GM18511 (cell line): ENCODE measurements at regions not wholly inside any gene's neighbourhood (a gene's known extent, or its start where the extent isn't known, plus 50 kb on each side); places are given as distances from the start of the nearest gene placed in this dataset.
"Not testable (repeated sequence)": the region's sequence is repeated elsewhere in the genome, so short reads cannot be mapped to it uniquely, and the experiment has no call there.

ENCODE experiments used
- ATAC-seq: cut with Tn5 transposase; IDR thresholded peaks from one replicate; pipeline ENCODE4 v1.9.1; 2021; ENCODE audit warnings: mild to moderate bottlenecking, moderate library complexity; ENCODE audit not compliant: unreplicated experiment

DNA sequence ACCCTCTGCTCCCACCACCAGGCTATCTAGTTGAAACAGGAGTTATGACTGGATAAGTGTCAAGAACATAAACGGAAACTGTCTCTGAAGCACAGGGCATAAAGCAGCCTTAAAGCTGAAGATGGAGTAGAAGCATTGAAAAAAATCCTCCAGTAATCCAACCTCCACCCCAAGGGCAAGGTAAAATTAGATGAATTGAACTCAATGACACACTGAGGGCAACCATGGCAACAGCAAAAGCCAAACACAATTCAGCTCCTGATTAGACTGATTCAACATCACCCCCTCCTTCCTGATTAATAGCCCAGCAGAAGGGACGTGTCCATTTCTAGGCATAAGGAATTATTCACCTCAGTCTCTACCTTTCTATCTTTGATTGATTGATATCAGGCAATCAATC is 183.2 kb upstream of the MAP3K1 start:
- no peak for ATAC-seq

DNA sequence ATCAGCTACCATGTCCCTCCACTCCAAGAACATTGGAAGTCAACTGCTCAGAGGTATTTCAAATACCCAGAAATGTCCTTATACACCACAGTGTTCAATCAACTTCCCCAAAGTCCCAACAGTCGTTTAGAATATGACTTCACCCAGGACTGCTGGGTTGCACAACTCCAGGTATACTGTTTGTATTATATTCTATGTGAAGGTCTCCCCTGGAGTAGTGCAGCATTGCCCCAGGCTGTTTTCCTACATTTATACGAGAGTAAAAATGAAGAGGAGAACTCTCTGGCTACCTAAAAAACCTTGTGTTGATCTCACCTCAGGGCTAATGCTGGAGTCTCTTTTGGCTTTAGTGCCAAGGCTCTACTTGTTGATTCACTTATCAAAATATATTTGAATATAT is 183.6 kb upstream of the MAP3K1 start:
- ATAC-seq, result no peak

DNA sequence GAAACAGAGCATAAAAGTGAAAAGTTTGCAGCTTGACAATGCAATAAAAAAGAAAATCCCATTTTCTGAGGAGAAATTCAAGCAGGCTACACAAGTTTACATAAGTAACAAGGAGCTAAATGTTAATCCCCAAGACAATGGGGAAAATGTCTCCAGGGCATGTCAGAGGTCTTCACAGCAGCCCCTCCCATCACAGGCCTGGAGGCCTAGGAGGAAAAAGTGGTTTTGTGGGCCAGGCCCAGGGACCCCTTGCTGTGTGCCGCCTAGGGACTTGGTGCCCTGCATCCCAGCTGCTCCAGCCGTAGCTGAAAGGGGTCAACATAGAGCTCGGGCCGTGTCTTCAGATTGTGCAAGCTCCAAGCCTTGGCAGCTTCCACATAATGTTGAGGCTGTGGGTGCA is 186.7 kb upstream of the MAP3K1 start:
- ATAC-seq, result not testable (repeated sequence)

DNA sequence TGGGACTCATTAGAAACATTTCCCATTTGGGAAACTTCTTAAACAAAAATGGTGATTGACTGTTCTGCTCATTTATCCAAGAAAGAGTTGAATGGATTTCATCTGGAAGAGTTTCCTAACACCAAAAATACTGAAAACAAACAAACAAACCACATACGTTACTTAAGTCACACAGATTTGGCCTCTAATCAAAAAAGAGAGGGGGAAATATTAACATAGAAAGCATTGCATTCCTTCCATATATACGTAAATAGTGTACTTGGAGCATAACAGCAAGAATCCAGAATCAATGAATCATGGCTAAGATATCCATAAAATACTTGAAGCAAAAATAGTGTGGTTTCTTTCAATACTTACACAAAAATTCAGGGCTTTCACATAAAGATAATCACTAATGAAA is 189.8 kb upstream of the MAP3K1 start:
- no peak for ATAC-seq

DNA sequence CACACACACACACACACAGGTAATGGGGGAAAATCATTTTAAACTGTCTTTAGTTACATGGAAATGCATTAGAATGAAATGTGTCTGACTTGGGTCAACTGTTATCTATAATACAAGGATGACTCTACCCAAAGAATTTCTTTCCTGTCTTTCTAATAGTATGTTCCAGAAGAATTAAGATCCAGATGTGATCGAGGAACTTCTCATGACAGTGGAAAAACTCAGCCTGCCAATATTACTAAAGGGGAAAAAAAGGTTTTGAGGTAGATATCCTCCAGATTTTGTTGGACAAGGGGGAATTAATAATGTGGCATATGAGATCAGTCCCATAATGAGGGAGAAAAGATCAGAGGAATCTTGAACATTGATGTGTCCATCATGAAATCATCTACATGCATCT is 190.6 kb upstream of the MAP3K1 start:
- ATAC-seq, result no peak

DNA sequence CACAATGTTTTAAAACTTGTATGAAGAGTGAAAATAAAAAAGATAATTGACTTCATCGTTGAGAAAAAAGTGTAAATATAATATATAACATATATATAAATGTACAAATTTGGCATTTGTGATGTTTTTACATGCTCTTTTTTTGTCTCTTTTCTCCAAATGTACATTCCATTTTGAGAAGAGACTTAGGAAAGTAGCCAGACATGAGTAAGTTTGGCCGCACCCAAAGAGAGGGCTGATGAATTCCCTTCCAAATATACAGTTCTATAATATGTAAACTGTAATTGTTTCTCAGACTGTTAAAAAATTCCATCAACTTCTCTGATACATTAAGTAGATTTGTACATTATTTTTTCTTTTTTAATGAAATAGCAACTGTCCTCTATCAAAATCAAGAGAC is 193.2 kb upstream of the MAP3K1 start:
- ATAC-seq, result no peak

DNA sequence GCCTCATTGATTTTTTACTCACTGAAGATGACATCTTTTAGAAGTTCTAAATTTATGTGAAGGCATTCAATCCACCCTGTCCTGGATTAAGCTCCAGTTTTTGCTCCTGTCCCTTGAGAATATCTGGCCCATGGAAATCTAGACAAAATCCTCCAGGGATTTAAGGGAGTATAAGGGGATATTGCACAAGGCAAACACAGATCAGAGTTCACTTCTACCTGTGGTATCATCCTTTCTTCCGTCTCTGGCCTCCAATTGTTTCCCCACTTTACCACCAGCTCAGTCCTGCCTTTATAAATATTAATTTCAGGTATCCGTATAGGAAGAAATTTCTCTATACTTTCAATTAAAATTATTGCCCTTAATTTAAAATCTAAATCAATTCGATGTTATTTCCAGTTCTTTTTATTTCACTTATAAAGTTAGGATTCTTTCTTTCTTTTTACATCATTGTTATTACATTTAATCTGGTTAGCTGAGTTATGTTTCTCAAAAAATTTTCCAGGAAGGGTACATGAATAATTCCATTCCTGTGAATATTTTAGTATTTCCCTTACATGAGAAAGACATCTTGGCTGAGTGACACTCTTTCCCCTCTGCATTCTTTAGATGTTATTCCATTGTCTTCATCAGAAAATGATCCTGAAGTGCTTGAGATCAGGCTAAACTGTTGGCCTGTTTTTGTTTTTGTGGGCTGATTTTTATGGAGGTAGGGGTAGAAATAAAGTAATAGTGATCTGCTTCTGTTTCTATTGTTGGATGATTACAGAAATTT is 194.3 kb upstream of the MAP3K1 start:
- ATAC-seq, result no peak

DNA sequence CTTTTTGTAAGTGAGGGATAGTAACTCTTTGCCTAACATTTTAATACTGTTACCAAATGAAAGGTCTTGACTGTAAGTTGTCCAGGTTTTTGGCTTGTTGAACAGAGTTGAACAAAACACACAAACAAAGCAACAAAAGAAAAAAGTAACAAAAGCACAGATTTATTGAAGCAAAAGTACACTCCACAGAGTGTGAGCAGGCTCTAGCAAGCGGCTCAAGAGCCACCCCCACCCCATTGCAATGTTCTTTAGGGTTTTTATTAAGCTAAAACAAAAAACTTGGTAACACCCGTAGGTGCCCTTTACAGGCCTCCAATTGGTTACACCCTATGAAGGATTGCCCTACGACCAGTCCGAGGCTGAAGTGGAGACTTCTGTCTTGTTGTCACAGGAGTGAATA is 197.4 kb upstream of the MAP3K1 start:
- ATAC-seq, result no peak

- no peak for ATAC-seq
Observed at GRCh38 chr5:56616454-56617160, 198.7 kb upstream of the MAP3K1 start.

GRCh38 chr5:56615361-56616153 is 199.8 kb upstream of the MAP3K1 start:
- ATAC-seq, result no peak

DNA sequence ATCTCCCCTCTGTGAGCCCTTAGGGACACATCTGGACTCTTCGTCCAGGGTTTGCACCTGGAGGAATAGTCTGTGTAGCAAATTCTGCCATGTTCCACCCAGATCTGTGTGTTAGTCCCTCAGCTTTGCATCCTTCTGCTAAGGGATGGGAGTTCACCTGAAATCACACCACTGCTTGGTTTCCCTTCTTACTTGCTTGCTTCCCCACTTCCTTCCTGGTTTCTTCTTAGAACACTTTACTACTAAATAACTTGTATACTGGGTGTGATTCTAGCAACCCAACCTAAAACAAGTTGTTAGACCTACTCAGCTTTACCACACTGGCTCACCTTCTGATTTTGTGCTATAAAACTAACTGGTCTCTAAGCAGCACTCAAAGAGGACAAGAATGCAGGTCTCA is 202.6 kb upstream of the MAP3K1 start:
- ATAC-seq, result no peak

DNA sequence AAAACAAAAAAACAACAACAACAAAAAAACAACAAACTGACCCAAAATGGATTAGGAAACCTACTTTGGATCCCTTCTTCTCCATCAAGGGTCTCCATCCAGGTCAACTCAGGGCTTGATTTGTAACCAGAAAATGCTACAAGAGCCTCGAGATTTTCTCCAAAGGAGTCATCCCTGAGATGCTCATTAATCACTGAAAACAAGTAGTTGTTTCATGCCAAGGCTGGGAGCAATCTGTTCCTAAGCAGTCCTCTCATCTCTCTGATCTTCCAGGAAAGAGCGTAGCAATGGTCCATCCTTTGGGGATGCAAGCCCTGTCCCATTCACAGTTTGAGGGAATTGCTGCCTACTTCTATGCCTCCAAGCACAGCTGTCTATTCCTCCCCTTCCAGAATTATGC is 203.0 kb upstream of the MAP3K1 start:
- ATAC-seq, result no peak

DNA sequence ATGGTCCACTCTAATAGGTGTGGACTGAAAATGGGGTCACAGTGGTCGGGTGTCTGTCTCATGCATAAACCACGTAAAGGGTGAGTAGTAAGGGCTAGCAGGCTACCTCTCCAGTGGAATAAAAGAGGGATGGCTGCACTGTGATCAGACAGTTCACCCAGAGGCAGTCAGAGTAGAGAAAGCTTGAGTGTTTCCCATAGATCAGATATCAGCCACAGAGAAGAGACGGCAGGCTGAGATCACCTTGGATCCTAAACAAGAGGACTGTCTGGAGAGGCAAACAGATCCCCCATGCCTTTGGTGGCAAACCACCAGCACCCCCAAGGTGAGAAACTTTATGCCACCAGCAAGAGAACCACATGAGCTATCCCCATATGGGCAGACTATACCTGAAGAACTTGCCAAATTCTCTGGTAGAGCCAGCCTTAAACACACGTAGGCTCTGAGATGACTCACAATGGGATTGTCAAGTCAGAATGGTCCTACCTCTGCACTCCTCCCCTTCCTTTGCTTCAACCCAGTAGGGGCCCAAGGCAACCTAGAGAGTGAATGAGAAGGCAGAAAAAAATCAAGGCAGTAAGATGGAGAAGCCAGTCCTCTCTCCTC is 205.2 kb upstream of the MAP3K1 start:
- no peak for ATAC-seq

GRCh38 chr5:56608217-56608925 is 207.0 kb upstream of the MAP3K1 start:
- ATAC-seq, result no peak

- no peak for ATAC-seq
Observed at GRCh38 chr5:56607551-56607950, 207.8 kb upstream of the MAP3K1 start.

GRCh38 chr5:56607074-56607473 is 208.3 kb upstream of the MAP3K1 start:
- ATAC-seq, result no peak

DNA sequence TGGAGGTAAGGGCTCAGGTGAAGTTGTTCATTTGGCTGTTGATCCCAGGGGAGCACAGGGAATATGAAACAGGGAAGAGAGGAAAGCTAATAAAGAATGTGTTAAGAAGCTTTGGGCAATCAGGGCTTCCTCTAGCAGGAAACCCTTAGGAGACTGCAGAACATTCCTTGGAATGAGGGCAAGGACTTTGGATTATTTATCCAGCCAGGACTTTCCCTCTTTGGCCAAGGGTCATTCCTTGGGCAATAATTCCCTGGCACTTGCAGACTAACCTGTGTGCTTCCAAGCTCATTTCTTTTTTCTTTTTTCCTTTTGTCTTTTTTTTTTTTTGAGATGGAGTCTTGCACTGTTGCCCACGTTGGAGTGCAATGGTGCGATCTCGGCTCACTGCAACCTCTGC is 209.2 kb upstream of the MAP3K1 start:
- ATAC-seq, result no peak

DNA sequence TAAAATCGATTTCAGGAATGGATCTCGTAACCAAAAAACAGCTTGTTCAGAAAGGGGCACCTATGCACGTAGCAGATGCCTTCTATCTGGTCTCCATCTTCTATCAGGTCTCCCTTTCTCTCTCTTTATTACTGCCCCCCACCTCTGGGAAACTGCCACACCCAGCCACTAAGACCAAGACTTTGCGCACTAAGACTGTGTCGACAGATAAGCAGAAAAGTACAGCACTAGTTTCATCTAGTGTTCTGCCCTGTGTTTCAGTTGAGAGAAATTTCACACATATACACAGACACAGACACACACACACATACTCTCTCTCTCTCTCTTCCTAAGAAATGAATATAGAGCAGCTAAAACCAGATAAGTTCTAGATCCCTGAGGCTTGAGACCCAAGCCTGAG is 210.1 kb upstream of the MAP3K1 start:
- no peak for ATAC-seq

GRCh38 chr5:56601641-56602071 is 213.7 kb upstream of the MAP3K1 start:
- no peak for ATAC-seq

DNA sequence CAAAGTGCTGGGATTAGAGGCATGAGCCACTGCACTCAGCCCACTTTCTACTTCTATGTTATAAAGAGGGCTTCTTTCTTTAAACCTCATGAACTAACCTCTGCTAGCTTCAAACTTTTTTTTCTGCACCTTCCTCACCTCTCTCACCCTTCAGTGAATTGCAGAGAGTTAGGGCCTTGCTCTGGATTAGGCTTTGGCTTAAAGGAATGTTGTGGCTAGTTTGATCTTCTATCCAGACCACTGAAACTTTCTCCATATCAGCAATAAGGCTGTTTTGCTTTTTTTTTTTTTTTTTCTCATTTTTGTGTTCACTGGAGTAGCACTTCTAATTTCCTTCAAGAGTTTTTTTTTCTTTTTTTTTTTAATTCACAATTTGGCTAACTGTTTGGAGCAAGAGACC is 216.4 kb upstream of the MAP3K1 start:
- no peak for ATAC-seq

GRCh38 chr5:56596155-56596554 is 219.2 kb upstream of the MAP3K1 start:
- no peak for ATAC-seq
